GM19467 (cell line): ENCODE measurements at regions not wholly inside any gene's neighbourhood (a gene's known extent, or its start where the extent isn't known, plus 50 kb on each side); places are given as distances from the start of the nearest gene placed in this dataset.
"Not testable (repeated sequence)": the region's sequence is repeated elsewhere in the genome, so short reads cannot be mapped to it uniquely, and the experiment has no call there.

Source experiments
- ATAC-seq: cut with Tn5 transposase; IDR thresholded peaks from one replicate; pipeline ENCODE4 v1.9.1; 2021; ENCODE audit warnings: mild to moderate bottlenecking, moderate library complexity; ENCODE audit not compliant: unreplicated experiment

GRCh38 chr1:8230292-8230621 is 87.7 kb upstream of the SLC45A1 start:
- ATAC-seq: no peak

- no peak for ATAC-seq
Measured at GRCh38 chr1:8228253-8228652, 89.7 kb upstream of the SLC45A1 start.

- ATAC-seq: not testable (repeated sequence)
Measured at GRCh38 chr1:8227674-8228073, 90.2 kb upstream of the SLC45A1 start.

GRCh38 chr1:8226747-8227146 is 91.2 kb upstream of the SLC45A1 start:
- no peak for ATAC-seq

- ATAC-seq: not testable (repeated sequence)
Measured at GRCh38 chr1:8226024-8226423, 91.9 kb upstream of the SLC45A1 start.

- ATAC-seq: no peak
Measured at GRCh38 chr1:8223526-8223925, 94.4 kb upstream of the SLC45A1 start.

GRCh38 chr1:8222789-8223188 is 95.1 kb upstream of the SLC45A1 start:
- ATAC-seq: no peak

- no peak for ATAC-seq
Measured at GRCh38 chr1:8219530-8219929, 98.4 kb upstream of the SLC45A1 start.

- no peak for ATAC-seq
Measured at GRCh38 chr1:8218351-8219092, 99.4 kb upstream of the SLC45A1 start.

GRCh38 chr1:8217809-8218208 is 100.1 kb upstream of the SLC45A1 start:
- ATAC-seq: no peak

GRCh38 chr1:8217011-8217711 is 100.8 kb upstream of the SLC45A1 start:
- no peak for ATAC-seq

- ATAC-seq: no peak
Measured at GRCh38 chr1:8216005-8216404, 101.9 kb upstream of the SLC45A1 start.

- ATAC-seq: no peak
Measured at GRCh38 chr1:8214501-8215173, 103.3 kb upstream of the SLC45A1 start.

GRCh38 chr1:8213676-8214075 is 104.2 kb upstream of the SLC45A1 start:
- no peak for ATAC-seq

- ATAC-seq: no peak
Measured at GRCh38 chr1:8213136-8213535, 104.8 kb upstream of the SLC45A1 start.

GRCh38 chr1:8212580-8213031 is 105.3 kb upstream of the SLC45A1 start:
- no peak for ATAC-seq

GRCh38 chr1:8211883-8212579 is 105.9 kb upstream of the SLC45A1 start:
- no peak for ATAC-seq

GRCh38 chr1:8211251-8211882 is 106.5 kb upstream of the SLC45A1 start:
- no peak for ATAC-seq

GRCh38 chr1:8207202-8207601 is 110.7 kb upstream of the SLC45A1 start:
- ATAC-seq: no peak

- no peak for ATAC-seq
Measured at GRCh38 chr1:8206391-8206790, 111.5 kb upstream of the SLC45A1 start.

GRCh38 chr1:8205771-8206170 is 112.1 kb upstream of the SLC45A1 start:
- no peak for ATAC-seq
